NCI-H345 treated with DMSO at 0.1 percent for 48 hours (cell line): ENCODE measurements at regions not wholly inside any gene's neighbourhood (a gene's known extent, or its start where the extent isn't known, plus 50 kb on each side); places are given as distances from the start of the nearest gene placed in this dataset.

ENCODE experiments used
- DNase-seq: peaks from one replicate; lab custom pipeline; 2025; ENCODE audit not compliant: unreplicated experiment; lab: John Stamatoyannopoulos, UW

DNA sequence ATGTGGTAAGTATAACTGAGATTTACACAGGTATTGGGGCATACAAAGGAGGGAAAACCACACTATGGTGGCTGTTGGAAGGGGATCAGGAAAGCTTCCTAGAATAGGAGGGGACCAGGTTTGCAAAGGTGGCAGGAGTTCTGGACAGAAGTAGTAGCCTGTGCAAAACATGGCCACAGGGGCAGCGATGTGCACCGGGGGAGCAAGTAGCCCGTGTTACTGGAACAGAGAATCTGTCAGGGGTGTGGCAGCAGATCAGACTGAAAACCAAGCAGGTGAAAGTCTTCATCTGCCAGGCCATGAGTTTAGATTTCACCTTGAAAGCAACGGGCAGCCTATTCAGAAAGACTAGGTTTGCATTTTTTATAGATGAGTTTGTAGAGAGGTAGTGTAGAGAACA lies 182.3 kb upstream of the LPP start:
- no peak for DNase-seq

- no peak for DNase-seq
These were observed 181.5 kb upstream of the LPP start for GRCh38 chr3:187972454-187972853.

- no peak for DNase-seq
These were observed 179.7 kb upstream of the LPP start for GRCh38 chr3:187973977-187974870.

GRCh38 chr3:187974871-187975271 lies 179.1 kb upstream of the LPP start:
- DNase-seq: no peak

DNA sequence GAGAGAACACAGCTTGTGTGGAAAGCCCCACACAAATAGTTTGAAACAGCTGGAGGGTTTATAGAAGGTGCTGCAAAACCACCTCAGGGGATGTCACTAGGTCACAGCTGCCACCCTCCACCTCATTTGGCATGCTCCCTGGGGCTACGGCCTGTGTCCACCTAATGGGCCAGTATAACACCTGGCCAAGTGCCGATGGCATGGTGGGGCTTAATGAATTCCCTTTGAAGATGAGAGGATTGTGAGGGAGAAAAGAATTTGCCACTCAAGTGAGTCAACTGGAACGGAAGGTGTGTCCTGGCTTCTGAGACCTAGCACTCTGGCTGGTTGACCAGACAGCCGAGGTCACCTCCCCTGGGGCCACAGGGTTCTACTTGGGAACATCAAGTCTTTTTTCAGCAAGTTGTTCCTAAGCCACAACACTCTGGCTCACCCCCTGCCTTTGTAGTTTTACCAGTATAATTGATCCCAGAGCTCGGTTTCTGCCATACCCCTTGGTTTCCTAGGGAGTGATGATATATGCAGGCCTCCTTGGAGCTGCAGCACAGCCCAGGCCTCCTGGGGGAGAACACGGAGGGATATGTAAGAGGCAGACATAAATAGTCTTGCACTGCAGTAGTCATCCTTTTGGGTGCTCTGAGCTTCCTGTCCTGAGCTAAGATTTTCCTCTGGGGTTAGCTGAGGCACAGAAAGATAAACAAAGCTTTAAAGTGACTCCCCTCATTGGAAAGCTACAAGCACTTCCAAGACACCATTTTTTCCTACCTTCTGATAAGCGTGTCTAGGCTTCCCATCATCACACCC lies 178.2 kb upstream of the LPP start:
- no peak for DNase-seq

GRCh38 chr3:187976365-187976900 lies 177.5 kb upstream of the LPP start:
- no peak for DNase-seq

- DNase-seq: no peak
These were observed 176.3 kb upstream of the LPP start for GRCh38 chr3:187977659-187978058.

- DNase-seq: no peak
These were observed 175.4 kb upstream of the LPP start for GRCh38 chr3:187978433-187979011.

DNA sequence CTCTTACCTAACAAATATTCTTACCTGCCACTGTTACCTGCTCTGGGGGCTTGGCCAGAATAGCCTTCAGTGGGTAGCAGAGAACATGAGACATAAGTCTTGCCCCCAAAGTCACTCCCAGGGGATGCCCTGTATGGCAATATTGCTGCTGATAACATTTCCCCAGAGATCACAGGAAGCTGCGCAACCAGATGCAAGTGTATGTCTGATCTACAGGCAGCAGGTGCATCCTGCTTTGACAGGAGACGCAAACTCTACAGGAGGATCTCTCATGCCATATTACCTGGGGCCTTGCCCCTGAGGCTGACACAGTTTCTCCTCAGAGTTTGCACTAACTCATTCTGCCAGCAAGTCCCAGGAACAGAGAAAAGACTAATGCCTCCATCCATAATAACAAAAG lies 174.4 kb upstream of the LPP start:
- no peak for DNase-seq

DNA sequence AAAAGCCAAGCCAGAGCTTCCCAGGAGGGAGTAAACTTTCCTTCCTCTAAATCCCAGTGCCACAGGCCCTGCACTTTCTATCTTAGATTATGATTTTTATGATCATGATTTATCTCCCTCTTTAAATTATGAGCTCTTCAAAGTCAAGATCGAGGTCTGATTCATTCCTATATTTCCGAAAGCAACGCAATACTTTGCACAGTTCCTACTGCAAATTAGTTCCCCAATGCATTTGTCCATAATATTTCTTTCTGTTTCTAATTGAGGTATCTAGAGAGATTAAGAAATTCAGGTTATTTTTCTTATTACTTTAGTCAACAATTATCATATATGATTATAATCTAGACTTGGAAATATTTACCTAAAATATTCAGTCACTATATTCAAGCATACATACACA lies 173.1 kb upstream of the LPP start:
- DNase-seq: no peak

DNA sequence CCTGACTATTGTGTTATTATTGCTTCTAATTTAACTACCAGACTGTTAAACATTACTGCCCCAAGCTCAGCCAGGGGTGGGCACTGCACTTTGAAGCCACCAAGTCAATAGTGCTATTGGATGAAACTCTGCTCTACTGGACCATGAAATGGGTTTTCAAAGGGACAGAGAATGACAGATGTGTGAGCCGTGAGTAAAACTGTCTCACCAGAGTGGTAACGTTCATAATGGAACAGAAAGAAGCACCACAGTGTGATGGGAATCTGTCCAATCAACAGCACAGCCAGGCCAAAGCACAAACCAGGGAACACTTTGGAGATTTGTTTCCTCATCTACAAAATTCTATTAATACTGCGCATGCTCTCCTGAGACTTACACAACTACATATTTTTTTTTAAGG lies 171.8 kb upstream of the LPP start:
- no peak for DNase-seq

- no peak for DNase-seq
These were observed 170.4 kb upstream of the LPP start for GRCh38 chr3:187983484-187984124.

DNA sequence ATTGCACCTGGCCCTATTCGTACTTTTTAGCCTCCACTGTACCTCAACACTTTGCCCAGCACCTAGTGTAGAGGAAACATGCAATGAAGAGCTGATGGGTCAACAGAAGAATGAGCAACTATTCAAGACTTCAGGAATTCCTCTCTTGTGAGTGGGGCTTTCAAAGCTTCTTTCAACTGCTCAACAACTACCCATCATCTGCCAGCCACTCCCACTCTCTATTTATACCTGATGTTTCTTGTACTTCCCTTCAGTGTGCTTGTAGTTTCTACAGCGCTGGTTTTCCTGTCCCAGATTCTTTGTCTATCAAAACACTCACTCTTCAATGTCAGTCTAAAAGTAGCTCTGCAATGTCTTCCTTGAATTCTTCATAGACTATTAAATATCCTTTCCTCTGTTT lies 168.3 kb upstream of the LPP start:
- no peak for DNase-seq

DNA sequence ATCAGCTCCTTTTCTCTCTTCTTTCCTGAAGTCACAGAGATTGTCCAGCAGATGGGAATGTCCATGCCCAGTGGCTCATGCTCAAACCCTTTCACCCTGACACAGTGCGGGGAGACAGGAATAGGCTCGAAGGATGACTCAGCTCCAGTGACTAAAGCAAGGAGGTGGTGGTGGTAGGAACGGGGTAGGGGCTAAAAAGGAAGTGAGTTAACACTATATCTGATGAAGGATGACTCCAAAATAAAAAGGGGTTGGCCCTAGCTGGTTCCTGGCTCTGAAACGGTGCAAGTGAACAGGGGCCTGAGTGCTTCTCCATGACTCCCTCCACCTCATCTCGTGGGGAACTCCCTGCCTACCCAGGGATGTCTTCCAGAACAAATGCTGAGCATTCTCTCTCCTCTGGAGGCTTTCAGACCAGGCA lies 167.4 kb upstream of the LPP start:
- DNase-seq: no peak

DNA sequence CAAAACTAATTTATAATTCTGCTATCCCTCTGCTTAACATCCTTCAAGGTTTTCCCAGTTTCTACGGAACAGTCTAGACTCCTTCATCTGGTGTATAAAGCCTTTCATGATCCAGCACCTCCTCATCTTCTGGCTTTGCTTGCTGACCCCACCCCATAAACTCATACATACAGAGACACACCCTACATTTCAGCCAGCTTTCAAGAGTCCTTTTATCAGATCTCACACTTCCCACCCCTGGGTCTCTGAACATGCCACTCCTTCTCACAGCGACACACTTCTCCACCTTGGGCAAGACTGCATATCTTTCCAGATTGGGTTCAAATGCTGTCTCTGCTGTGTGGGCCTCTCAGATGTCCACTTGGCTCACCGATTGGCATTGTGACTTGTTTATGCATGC lies 166.8 kb upstream of the LPP start:
- no peak for DNase-seq

GRCh38 chr3:187987924-187988323 lies 166.0 kb upstream of the LPP start:
- no peak for DNase-seq

GRCh38 chr3:187989575-187990153 lies 164.3 kb upstream of the LPP start:
- DNase-seq: peak; percentile 76

DNA sequence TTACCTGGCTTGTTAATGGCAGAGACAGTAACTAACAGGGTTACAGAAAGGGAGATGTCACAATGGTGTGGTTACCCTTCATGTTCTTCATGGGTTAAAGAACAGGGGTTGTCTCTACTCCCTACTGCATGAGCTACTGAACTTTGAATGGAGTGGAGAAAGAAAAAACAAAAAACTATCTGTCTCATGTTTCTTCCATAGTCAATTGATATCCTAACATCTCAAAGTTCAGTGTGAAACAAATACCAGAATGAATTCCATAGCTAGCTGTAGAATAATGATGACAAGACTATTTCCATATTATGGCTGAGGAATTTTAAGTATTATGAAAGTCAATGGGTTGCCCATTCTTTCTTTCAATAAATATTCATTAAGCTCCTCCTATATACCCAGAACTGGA lies 161.3 kb upstream of the LPP start:
- DNase-seq: no peak

GRCh38 chr3:187994221-187995042 lies 159.5 kb upstream of the LPP start:
- no peak for DNase-seq

DNA sequence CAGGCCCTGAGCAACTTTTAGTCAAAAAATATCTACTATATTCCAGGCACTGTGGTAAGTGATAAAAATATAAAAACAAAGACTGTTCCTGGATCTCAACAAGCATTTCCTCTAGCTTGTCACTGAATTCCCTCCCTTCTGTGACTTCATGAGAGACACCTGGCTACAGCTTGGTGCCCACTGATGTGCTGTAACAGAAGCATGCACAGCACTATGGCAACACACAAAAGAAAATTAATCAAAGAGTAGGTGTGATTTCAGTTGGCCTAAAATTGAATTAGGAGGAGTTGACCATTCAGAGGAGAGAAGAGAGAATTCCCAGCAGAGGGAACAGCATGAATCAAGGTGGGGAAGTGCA lies 158.9 kb upstream of the LPP start:
- no peak for DNase-seq
